AG04449 (cell line): ENCODE measurements at regions not wholly inside any gene's neighbourhood (a gene's known extent, or its start where the extent isn't known, plus 50 kb on each side); places are given as distances from the start of the nearest gene placed in this dataset.

Source experiments
- CTCF ChIA-PET: fragments of 350-600 bp; formaldehyde crosslinking; extraction: SDS; loops from one replicate; lab custom pipeline; 2021; ENCODE audit warnings: antibody characterized with exemption; lab: Yijun Ruan, JAX
- POLR2A ChIA-PET: fragments of 400-600, 350-600 bp; formaldehyde crosslinking; extraction: SDS; loops from one replicate; lab custom pipeline; 2020; ENCODE audit warnings: antibody characterized with exemption, inconsistent platforms; lab: Yijun Ruan, JAX
- DNase-seq: peaks from one replicate; pipeline ENCODE4 v3.0.0-alpha.2; 2010; ENCODE audit warnings: low read depth, low spot score
- H3K4me3 ChIP-seq: 2 replicates; pipeline ENCODE4 v1.5.1; 2011; ENCODE audit warnings: low read depth, mild to moderate bottlenecking, control low read depth, low read length
- TF ChIP-seq, protein P1 (sequence below): IDR thresholded peaks from one replicate; pipeline ENCODE4 v1.5.1; 2011; ENCODE audit warnings: mild to moderate bottlenecking, moderate library complexity, low read length, control low read depth, inconsistent platforms; ENCODE audit not compliant: insufficient read depth; ENCODE audit errors: missing control alignments

DNA sequence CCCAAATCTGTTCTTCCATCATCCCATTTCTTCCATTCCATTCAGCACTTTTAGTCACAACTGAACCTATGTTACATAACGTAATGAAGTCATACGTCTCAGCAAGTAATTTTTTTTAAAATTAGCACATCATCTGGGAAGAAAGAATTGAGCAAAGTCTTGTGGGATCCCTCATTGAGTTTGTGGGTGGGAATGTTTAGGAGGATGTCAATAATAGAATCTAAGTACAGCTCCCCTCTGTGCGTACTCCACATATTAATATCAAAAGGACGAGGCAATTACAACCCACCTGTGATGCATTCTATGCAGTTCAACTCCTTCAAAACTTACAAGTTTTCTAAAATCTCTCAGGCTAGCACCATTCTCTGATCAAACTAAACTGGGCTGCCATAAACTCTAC is 526.3 kb downstream of the AGTPBP1 start:
- POLR2A ChIA-PET, result no interaction called here
- no peak for DNase-seq
- H3K4me3 ChIP-seq, result no peak overlapping the region
- CTCF ChIA-PET, result no interaction called here
- TF ChIP-seq, protein P1, sequence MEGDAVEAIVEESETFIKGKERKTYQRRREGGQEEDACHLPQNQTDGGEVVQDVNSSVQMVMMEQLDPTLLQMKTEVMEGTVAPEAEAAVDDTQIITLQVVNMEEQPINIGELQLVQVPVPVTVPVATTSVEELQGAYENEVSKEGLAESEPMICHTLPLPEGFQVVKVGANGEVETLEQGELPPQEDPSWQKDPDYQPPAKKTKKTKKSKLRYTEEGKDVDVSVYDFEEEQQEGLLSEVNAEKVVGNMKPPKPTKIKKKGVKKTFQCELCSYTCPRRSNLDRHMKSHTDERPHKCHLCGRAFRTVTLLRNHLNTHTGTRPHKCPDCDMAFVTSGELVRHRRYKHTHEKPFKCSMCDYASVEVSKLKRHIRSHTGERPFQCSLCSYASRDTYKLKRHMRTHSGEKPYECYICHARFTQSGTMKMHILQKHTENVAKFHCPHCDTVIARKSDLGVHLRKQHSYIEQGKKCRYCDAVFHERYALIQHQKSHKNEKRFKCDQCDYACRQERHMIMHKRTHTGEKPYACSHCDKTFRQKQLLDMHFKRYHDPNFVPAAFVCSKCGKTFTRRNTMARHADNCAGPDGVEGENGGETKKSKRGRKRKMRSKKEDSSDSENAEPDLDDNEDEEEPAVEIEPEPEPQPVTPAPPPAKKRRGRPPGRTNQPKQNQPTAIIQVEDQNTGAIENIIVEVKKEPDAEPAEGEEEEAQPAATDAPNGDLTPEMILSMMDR, result no peak

GRCh38 chr9:85213650-85214607 is 527.8 kb downstream of the AGTPBP1 start:
- CTCF ChIA-PET, result interaction anchor here (0.6 kb wide), 1 partner anchor 270 kb away, joined by 3 read pairs; no protein-coding TSS in a partner anchor
- TF ChIP-seq, protein P1, result no peak
- POLR2A ChIA-PET, result no interaction called here
- no peak overlapping the region for H3K4me3 ChIP-seq
- no peak for DNase-seq

- TF ChIP-seq, protein P1, result no peak
- peak; percentile 69 for DNase-seq
- no peak overlapping the region for H3K4me3 ChIP-seq
- CTCF ChIA-PET, result no interaction called here
- POLR2A ChIA-PET, result interaction anchor here (0.6 to 1.1 kb wide), 2 partner anchors 9 to 12 kb away, joined by 3 to 7 read pairs; no protein-coding TSS in a partner anchor
Observed at GRCh38 chr9:85212887-85213286, 528.9 kb downstream of the AGTPBP1 start.

GRCh38 chr9:85212209-85212608 is 529.5 kb downstream of the AGTPBP1 start:
- ChIA-PET CTCF (no interaction called here), POLR2A (interaction anchor here (0.6 to 1.1 kb wide), 2 partner anchors 10 to 13 kb away, joined by 3 to 7 read pairs; no protein-coding TSS in a partner anchor)
- TF ChIP-seq, protein P1, result no peak
- H3K4me3 ChIP-seq, result no peak overlapping the region
- DNase-seq, result no peak

- TF ChIP-seq, protein P1, result no peak
- DNase-seq, result no peak
- POLR2A ChIA-PET, result no interaction called here
- no peak overlapping the region for H3K4me3 ChIP-seq
- CTCF ChIA-PET, result no interaction called here
Observed at GRCh38 chr9:85208666-85209065, 533.1 kb downstream of the AGTPBP1 start.

GRCh38 chr9:85204176-85204575 is 534.6 kb downstream of the NTRK2 start:
- ChIA-PET CTCF (interaction anchor here (0.6 kb wide), 1 partner anchor 267 kb away, joined by 3 read pairs; no protein-coding TSS in a partner anchor), POLR2A (no interaction called here)
- TF ChIP-seq, protein P1, result no peak
- no peak for DNase-seq
- no peak overlapping the region for H3K4me3 ChIP-seq
